GM12865 (cell line): ENCODE measurements at regions not wholly inside any gene's neighbourhood (a gene's known extent, or its start where the extent isn't known, plus 50 kb on each side); places are given as distances from the start of the nearest gene placed in this dataset.

Source experiments
- DNase-seq: peaks from one replicate; pipeline ENCODE4 v3.0.0; 2010; ENCODE audit warnings: low read depth
- H3K4me3 ChIP-seq: 2 replicates; pipeline ENCODE4 v1.5.1; 2011; ENCODE audit warnings: mild to moderate bottlenecking, low read depth, low read length, control low read depth
- TF ChIP-seq, protein P1 (sequence below): IDR thresholded peaks from 2 replicates; pipeline ENCODE4 v1.5.1; 2011; ENCODE audit warnings: low read length, control low read depth, low read depth, inconsistent platforms; ENCODE audit not compliant: insufficient read depth; ENCODE audit errors: missing control alignments

DNA sequence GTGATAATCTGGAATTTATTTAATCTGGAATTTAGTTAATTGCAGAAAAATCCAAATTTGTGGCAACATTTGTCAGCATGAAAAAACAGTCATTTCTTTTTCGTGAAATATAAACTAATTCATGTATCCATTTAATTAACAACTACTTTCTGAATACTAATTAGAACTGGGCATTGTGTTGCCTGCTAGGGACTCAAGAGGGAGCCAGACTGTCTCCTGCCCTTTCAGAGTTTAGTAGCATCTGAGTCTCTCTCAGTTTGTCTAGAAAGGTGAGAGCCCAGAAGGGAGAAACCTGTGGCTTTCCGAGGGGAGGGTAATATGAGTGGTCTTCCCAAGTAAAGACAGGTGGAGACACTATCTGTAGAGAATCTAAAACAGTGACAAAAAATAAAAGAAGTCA is 210.9 kb upstream of the HDDC2 start:
- TF ChIP-seq, protein P1, sequence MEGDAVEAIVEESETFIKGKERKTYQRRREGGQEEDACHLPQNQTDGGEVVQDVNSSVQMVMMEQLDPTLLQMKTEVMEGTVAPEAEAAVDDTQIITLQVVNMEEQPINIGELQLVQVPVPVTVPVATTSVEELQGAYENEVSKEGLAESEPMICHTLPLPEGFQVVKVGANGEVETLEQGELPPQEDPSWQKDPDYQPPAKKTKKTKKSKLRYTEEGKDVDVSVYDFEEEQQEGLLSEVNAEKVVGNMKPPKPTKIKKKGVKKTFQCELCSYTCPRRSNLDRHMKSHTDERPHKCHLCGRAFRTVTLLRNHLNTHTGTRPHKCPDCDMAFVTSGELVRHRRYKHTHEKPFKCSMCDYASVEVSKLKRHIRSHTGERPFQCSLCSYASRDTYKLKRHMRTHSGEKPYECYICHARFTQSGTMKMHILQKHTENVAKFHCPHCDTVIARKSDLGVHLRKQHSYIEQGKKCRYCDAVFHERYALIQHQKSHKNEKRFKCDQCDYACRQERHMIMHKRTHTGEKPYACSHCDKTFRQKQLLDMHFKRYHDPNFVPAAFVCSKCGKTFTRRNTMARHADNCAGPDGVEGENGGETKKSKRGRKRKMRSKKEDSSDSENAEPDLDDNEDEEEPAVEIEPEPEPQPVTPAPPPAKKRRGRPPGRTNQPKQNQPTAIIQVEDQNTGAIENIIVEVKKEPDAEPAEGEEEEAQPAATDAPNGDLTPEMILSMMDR = peak; percentile 43
- H3K4me3 ChIP-seq = no peak overlapping the region
- DNase-seq = peak; percentile 37

DNA sequence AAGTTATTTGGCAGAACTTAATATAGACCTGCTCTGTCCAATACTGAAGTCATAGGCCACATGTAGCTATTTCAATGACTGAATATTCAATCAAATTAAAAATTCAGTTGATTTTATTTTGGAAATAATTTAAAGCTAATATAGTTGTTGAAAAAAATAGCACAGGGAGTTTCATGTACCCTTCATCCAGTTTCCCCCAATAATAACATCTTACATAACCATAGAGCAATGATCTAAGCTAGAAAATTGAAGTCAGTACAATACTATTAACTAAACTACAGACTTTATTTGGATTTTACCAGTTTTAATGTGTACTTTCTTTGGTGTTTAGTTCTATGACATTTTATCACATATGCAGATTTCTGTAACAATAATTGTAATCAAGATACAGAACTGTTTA is 212.2 kb upstream of the HDDC2 start:
- TF ChIP-seq, protein P1 = no peak
- no peak for DNase-seq

DNA sequence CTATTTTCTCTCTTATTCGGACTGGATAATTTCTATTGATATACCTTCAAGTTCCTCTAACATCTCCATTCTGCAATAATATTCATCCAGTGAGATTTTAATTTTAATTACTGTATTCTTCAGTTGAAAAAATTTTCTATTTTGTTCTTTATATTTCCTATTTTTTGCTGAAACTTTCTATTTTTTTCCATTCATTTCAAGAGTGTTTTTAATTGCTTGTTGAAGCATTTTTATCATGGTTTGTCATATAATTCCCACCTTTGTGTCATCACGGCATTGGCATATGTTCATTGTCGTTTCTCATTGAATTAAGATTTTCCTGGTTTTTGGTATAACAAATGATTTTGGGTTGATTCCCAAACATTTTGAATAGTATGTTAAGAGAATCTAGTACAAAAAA is 214.9 kb upstream of the HDDC2 start:
- TF ChIP-seq, protein P1 = no peak
- H3K4me3 ChIP-seq = no peak overlapping the region
- no peak for DNase-seq

More for the DNA sequence above, 212.2 kb upstream of the HDDC2 start:
- H3K4me3 ChIP-seq = no peak overlapping the region

DNA sequence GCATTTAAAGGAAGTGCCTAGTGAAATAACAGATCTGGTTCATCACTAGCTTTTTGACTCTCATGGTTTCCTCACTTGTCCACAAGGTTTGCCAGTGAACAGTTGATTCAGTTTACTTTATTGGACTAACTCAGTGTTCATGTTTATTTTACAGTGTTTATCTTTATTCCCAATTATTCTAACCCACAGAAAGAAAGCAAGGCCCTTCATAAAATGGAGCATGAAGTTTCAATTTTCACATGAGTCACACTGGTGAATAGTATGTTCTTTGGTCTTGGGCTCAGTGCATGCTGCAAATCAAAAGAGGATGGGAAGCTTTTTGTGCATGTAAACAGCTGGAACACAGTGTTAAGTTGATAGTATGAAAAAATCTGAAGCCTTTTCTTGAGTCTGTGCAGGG is 217.6 kb upstream of the HDDC2 start:
- H3K4me3 ChIP-seq = no peak overlapping the region
- no peak for DNase-seq
- TF ChIP-seq, protein P1 = no peak

DNA sequence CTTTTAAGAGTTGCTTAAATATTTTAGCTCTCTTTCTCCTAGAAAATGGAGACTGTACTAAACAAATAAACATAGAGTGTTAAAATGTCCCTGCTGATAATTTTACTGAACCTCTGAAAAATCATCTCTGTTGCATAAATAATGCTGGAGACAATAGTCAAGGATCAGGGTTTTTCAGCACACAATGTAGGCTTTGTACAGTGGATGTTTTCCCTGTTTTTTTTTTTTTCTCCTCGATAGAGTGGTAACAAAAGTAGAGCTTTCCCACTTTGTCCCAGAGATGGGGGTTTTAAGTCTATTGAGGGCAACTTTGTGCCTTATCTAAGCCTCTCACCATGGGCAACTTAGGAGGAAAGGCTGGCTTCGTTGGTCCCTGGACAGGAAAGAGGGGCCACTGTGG is 222.6 kb upstream of the HDDC2 start:
- no peak overlapping the region for H3K4me3 ChIP-seq
- TF ChIP-seq, protein P1 = no peak
- DNase-seq = no peak

DNA sequence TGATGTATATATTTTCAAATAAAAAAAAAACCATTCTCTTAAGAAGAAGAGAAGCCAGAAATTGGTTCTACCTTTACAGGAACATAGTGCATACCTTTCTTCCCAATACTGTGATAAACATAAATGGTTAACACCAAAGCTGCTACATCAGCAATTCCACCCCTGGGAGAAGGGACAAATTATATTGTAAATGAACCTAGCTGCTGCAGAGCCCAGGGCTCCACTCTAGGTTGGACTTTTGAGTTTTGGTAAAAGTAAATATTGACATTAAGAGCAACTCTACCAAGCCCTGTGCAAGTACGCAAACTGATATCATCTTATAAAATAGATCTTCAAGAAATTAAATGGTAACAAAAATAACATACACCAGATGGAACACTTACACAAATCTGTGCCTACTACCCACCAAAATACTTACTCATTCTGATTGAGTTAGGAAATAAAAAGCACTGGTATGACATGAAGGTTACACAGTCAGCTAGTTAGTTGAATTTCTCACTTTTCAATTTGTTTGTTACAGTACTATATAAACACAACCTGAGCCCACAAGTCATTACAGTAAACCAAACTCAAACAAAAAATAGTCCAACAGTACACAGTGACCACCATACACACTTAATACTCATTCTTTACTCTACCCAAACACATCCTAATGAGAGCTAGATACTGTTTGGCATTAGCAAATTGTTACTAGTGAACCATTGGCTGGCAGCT is 223.3 kb upstream of the HEY2 start:
- no peak for DNase-seq
- TF ChIP-seq, protein P1 = no peak
- no peak overlapping the region for H3K4me3 ChIP-seq

DNA sequence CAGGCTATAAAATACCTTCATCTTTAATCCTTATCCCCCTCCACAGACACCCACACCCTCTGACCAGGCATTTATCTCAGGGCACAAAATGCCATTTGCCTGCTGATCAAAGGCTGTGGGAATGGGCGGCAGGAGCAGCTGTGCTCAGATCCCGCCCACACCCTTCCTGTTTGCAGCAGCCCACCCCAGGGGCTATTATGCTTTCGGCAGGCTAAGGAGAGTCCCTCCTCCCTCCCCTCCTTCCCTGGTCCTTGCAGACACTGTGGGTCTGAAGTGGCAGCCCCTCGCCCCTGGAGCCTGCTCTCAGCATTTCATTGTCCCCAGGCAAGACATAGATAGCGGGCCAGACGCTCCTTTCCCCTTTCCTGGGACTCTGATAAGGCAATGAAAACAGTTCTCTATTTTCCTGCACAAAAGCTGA is 220.8 kb upstream of the HEY2 start:
- TF ChIP-seq, protein P1 = no peak
- no peak for DNase-seq
- no peak overlapping the region for H3K4me3 ChIP-seq
